H1 (cell line): ENCODE measurements at regions not wholly inside any gene's neighbourhood (a gene's known extent, or its start where the extent isn't known, plus 50 kb on each side); places are given as distances from the start of the nearest gene placed in this dataset.

Experiments used
- CBX5 ChIP-seq: fragments of 300-800, 300-1000 bp; sonication (generic); IDR thresholded peaks from 2 replicates; pipeline ENCODE4 v1.7.1; 2016; ENCODE audit warnings: antibody characterized with exemption, low read length, low read depth
- CTBP2 ChIP-seq: IDR thresholded peaks from 2 replicates; pipeline ENCODE4 v1.7.0; 2011; ENCODE audit warnings: borderline replicate concordance, mild to moderate bottlenecking, moderate library complexity, mixed read lengths, low read length; ENCODE audit not compliant: insufficient read depth, insufficient read length
- KDM4A ChIP-seq: IDR thresholded peaks from one replicate; pipeline ENCODE4 v1.7.1; 2012; ENCODE audit warnings: low read depth, mild to moderate bottlenecking, moderate library complexity, low read length, inconsistent platforms; ENCODE audit not compliant: severe bottlenecking

DNA sequence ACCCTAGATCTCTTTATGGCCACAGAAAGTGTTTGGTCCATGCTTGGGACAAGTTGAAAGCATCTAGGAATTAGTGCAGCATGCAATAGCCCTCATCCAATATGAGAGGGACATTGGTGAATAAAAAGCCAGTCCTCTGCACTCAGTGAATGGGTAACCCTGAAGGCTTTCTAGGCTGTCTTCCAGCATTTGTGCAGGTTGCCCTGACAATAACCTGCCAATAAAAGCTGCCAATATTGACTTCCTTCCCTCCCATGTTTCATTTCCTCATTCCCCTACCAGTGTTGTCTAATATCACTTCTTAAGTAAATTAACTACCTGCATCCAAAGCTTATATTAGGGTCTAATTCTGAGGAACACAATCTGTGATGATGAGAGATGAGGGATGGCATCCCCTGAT, 563.6 kb upstream of the NEGR1 start (continued):
- TF ChIP-seq CBX5 (no peak), CTBP2 (no peak), KDM4A (no peak)
